Adrenal gland (tissue), 5 donors: ENCODE measurements at regions not wholly inside any gene's neighbourhood (a gene's known extent, or its start where the extent isn't known, plus 50 kb on each side); places are given as distances from the start of the nearest gene placed in this dataset.

ENCODE experiments used
- CTCF ChIP-seq, 6 experiments: fragments of 450-650 bp in 4 of 6; fragments of 200-600 bp in 2 of 6; sonication (generic) in 1 of 6; IDR thresholded peaks; 1 replicate in 5 of 6; 2 replicates in 1 of 6; pipeline versions ENCODE4 v1.5.1 to v1.8.0; 2016 to 2021; ENCODE audit warnings: antibody characterized with exemption in 6 of 6, mild to moderate bottlenecking in 2 of 6, moderate library complexity in 1 of 6
- POLR2A ChIP-seq, 2 donors: fragments of 450-650 bp; IDR thresholded peaks; one replicate each; pipeline ENCODE4 v1.6.1; 2017; ENCODE audit warnings: antibody characterized with exemption in 2 of 2, mild to moderate bottlenecking in 2 of 2, moderate library complexity in 1 of 2
- donor health status: DM: no; HTN: no; CAD: no.

GRCh38 chr1:194495434-194495833, 1309.0 kb upstream of the B3GALT2 start:
- TF ChIP-seq CTCF (IDR thresholded peaks at IDR 0.05) (no peak), POLR2A (IDR thresholded peaks at IDR 0.05) (no peak)
